IPS-15b (cell line): ENCODE measurements at regions not wholly inside any gene's neighbourhood (a gene's known extent, or its start where the extent isn't known, plus 50 kb on each side); places are given as distances from the start of the nearest gene placed in this dataset.

Source experiments
- H3K27me3 ChIP-seq: one replicate; pipeline ENCODE4 v1.6.1; 2013; ENCODE audit warnings: low read length; ENCODE audit not compliant: control insufficient read depth, insufficient read depth
- H3K36me3 ChIP-seq: one replicate; pipeline ENCODE4 v1.6.1; 2013; ENCODE audit warnings: low read length; ENCODE audit not compliant: control insufficient read depth, insufficient read depth
- H3K4me1 ChIP-seq: one replicate; pipeline ENCODE4 v1.6.1; 2013; ENCODE audit warnings: mild to moderate bottlenecking, low read length; ENCODE audit not compliant: control insufficient read depth, insufficient read depth
- H3K4me3 ChIP-seq: one replicate; pipeline ENCODE4 v1.5.1; 2013; ENCODE audit warnings: low read depth, low read length
- H3K9ac ChIP-seq: one replicate; pipeline ENCODE4 v1.6.1; 2013; ENCODE audit warnings: low read depth, mild to moderate bottlenecking, low read length
- H3K9me3 ChIP-seq: one replicate; pipeline ENCODE4 v1.6.1; 2013; ENCODE audit warnings: mild to moderate bottlenecking, low read length; ENCODE audit not compliant: control insufficient read depth, insufficient read depth

GRCh38 chr5:152137063-152137462 is 212.4 kb upstream of the GLRA1 start:
- Histone ChIP-seq H3K9ac (no peak overlapping the region), H3K4me1 (no peaks in the 10 kb centered on the region), H3K27me3 (no peaks in the 10 kb centered on the region), H3K4me3 (no peak overlapping the region), H3K36me3 (no peaks in the 10 kb centered on the region), H3K9me3 (no peaks in the 10 kb centered on the region)

- no peak overlapping the region for H3K9ac ChIP-seq
- H3K4me3 ChIP-seq = no peak overlapping the region
- H3K4me1 ChIP-seq = no peaks in the 10 kb centered on the region
- H3K9me3 ChIP-seq = no peaks in the 10 kb centered on the region
- H3K36me3 ChIP-seq = no peaks in the 10 kb centered on the region
- no peaks in the 10 kb centered on the region for H3K27me3 ChIP-seq
Observed at GRCh38 chr5:152136321-152136720, 211.7 kb upstream of the GLRA1 start.

GRCh38 chr5:152135827-152136226 is 211.2 kb upstream of the GLRA1 start:
- no peaks in the 10 kb centered on the region for H3K27me3 ChIP-seq
- H3K9ac ChIP-seq = no peak overlapping the region
- no peak overlapping the region for H3K4me3 ChIP-seq
- H3K36me3 ChIP-seq = no peaks in the 10 kb centered on the region
- no peaks in the 10 kb centered on the region for H3K9me3 ChIP-seq
- no peaks in the 10 kb centered on the region for H3K4me1 ChIP-seq

- Histone ChIP-seq H3K9me3 (no peaks in the 10 kb centered on the region), H3K4me1 (peaks cover 14% of the 10 kb centered on the region), H3K4me3 (no peak overlapping the region), H3K36me3 (no peaks in the 10 kb centered on the region), H3K9ac (no peak overlapping the region), H3K27me3 (no peaks in the 10 kb centered on the region)
Observed at GRCh38 chr5:152125661-152126205, 201.1 kb upstream of the GLRA1 start.

GRCh38 chr5:152124409-152125041 is 199.9 kb upstream of the GLRA1 start:
- Histone ChIP-seq H3K9ac (no peak overlapping the region), H3K4me3 (no peak overlapping the region), H3K4me1 (peaks cover 14% of the 10 kb centered on the region), H3K36me3 (no peaks in the 10 kb centered on the region), H3K27me3 (no peaks in the 10 kb centered on the region), H3K9me3 (no peaks in the 10 kb centered on the region)

- H3K4me1 ChIP-seq = peaks cover 4% of the 10 kb centered on the region
- no peaks in the 10 kb centered on the region for H3K36me3 ChIP-seq
- no peak overlapping the region for H3K4me3 ChIP-seq
- H3K27me3 ChIP-seq = no peaks in the 10 kb centered on the region
- no peaks in the 10 kb centered on the region for H3K9me3 ChIP-seq
- H3K9ac ChIP-seq = no peak overlapping the region
Observed at GRCh38 chr5:152118676-152119470, 194.2 kb upstream of the GLRA1 start.

- H3K4me1 ChIP-seq = no peaks in the 10 kb centered on the region
- H3K9me3 ChIP-seq = no peaks in the 10 kb centered on the region
- H3K9ac ChIP-seq = no peak overlapping the region
- H3K4me3 ChIP-seq = no peak overlapping the region
- no peaks in the 10 kb centered on the region for H3K36me3 ChIP-seq
- H3K27me3 ChIP-seq = no peaks in the 10 kb centered on the region
Observed at GRCh38 chr5:152116934-152117333, 192.3 kb upstream of the GLRA1 start.

- no peaks in the 10 kb centered on the region for H3K27me3 ChIP-seq
- H3K9me3 ChIP-seq = no peaks in the 10 kb centered on the region
- no peak overlapping the region for H3K4me3 ChIP-seq
- H3K4me1 ChIP-seq = no peaks in the 10 kb centered on the region
- H3K36me3 ChIP-seq = no peaks in the 10 kb centered on the region
- no peak overlapping the region for H3K9ac ChIP-seq
Observed at GRCh38 chr5:152113401-152113800, 188.8 kb upstream of the GLRA1 start.

- no peaks in the 10 kb centered on the region for H3K36me3 ChIP-seq
- no peak overlapping the region for H3K4me3 ChIP-seq
Observed at GRCh38 chr5:152107220-152107619, 182.6 kb upstream of the GLRA1 start.

GRCh38 chr5:152106571-152106970 is 181.9 kb upstream of the GLRA1 start:
- Histone ChIP-seq H3K4me1 (no peaks in the 10 kb centered on the region), H3K9me3 (no peaks in the 10 kb centered on the region), H3K36me3 (no peaks in the 10 kb centered on the region), H3K27me3 (no peaks in the 10 kb centered on the region), H3K9ac (no peak overlapping the region), H3K4me3 (no peak overlapping the region)

More at GRCh38 chr5:152107220-152107619, 182.6 kb upstream of the GLRA1 start:
- Histone ChIP-seq H3K9me3 (no peaks in the 10 kb centered on the region), H3K9ac (no peak overlapping the region), H3K4me1 (no peaks in the 10 kb centered on the region), H3K27me3 (no peaks in the 10 kb centered on the region)

- Histone ChIP-seq H3K36me3 (no peaks in the 10 kb centered on the region), H3K4me3 (no peak overlapping the region), H3K9me3 (no peaks in the 10 kb centered on the region), H3K4me1 (no peaks in the 10 kb centered on the region), H3K27me3 (no peaks in the 10 kb centered on the region), H3K9ac (no peak overlapping the region)
Observed at GRCh38 chr5:152105085-152105484, 180.4 kb upstream of the GLRA1 start.

GRCh38 chr5:152104211-152104610 is 179.6 kb upstream of the GLRA1 start:
- no peaks in the 10 kb centered on the region for H3K4me1 ChIP-seq
- H3K9ac ChIP-seq = no peak overlapping the region
- no peaks in the 10 kb centered on the region for H3K27me3 ChIP-seq
- H3K4me3 ChIP-seq = no peak overlapping the region
- H3K36me3 ChIP-seq = no peaks in the 10 kb centered on the region
- H3K9me3 ChIP-seq = no peaks in the 10 kb centered on the region
